GM21515 (cell line): ENCODE measurements at regions not wholly inside any gene's neighbourhood (a gene's known extent, or its start where the extent isn't known, plus 50 kb on each side); places are given as distances from the start of the nearest gene placed in this dataset.

Experiments used
- ATAC-seq: cut with Tn5 transposase; IDR thresholded peaks from one replicate; pipeline ENCODE4 v1.9.1; 2021; ENCODE audit not compliant: unreplicated experiment

- no peak for ATAC-seq
These were observed 53.5 kb upstream of the ABL1 start for GRCh38 chr9:130781569-130781968.

- ATAC-seq, result no peak
These were observed 52.0 kb upstream of the ABL1 start for GRCh38 chr9:130782886-130783530.

- ATAC-seq, result no peak
These were observed 50.0 kb upstream of the ABL1 start for GRCh38 chr9:130785053-130785452.
